Hindlimb muscle (tissue), 1 donor: ENCODE measurements at regions not wholly inside any gene's neighbourhood (a gene's known extent, or its start where the extent isn't known, plus 50 kb on each side); places are given as distances from the start of the nearest gene placed in this dataset.

Experiments
- DNase-seq: peaks from one replicate; pipeline ENCODE4 v3.0.0-alpha.2; 2013

DNA sequence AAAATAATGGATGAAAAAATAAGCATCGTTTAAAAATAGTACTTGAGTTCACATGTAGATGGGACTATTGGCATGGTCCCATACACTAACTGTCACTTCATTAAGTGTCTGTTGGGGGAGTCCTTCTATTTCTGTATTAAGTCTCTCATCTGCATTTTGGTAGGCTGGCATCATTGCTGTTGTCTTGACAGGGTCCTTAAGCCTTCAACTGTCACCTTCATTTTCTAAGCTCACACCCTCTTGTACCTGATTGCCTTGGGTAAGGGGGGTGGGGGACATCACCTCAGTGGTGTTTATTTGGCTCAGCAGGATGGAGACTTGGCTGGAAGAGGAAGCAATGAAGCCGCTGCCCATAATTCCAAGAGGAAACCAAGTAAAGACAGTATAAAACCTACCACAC lies 202.0 kb upstream of the VEPH1 start:
- DNase-seq = no peak

DNA sequence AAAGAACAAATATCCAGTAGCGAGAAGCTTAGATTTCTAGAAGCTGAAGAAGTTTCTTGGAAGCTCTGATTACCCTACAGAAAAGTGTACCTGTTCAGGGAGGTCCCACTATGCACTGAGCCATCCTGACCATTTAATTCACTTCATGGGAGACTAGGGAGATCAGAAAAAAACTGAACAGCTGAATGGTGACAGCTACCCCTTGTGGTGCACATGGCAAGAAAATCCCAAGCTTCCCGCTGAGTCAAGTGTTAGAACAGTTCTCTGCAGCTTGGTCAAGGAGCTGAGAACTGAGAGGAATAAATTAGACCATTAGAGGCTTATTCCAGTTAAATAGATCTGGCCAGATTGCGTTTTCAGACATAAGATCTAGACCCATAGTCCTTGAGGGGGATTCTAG lies 197.2 kb upstream of the VEPH1 start:
- DNase-seq = no peak

DNA sequence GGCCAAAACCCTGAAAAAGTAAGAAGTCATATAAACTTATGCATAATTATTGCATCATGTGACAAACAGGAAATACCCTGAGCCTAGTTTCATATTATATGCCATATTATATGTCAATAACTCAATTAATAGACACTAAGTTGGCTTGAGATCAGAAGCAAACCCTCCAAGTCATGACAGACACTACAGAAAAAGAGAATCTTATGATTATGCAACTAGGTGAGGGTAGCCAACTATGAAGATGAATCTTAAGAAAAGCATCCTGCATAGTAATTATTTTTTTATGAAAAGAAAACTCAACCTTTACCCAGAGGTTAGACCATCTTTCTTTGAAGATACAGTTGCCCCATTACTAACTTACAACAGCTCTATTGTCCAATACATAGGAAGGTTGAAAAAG lies 192.4 kb upstream of the VEPH1 start:
- DNase-seq = no peak

DNA sequence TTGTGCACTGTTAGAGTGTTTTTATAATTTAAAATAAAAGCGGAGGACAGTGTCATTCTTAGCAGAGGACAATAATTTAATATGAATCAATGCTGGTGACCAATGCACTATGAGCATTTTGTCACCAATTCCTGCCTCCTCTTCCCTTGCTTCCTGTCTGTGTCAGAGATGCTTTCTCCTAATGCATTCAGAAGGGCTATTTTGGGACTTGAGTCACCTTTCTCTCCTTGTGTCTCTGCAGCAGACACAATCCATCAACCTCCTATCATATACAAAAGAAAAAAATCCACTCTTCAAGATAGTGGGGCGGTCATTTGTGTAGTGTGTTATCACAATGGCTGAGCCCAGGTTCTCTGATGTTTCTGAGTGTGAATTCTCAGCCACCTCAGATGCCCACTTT lies 191.9 kb upstream of the VEPH1 start:
- no peak for DNase-seq

DNA sequence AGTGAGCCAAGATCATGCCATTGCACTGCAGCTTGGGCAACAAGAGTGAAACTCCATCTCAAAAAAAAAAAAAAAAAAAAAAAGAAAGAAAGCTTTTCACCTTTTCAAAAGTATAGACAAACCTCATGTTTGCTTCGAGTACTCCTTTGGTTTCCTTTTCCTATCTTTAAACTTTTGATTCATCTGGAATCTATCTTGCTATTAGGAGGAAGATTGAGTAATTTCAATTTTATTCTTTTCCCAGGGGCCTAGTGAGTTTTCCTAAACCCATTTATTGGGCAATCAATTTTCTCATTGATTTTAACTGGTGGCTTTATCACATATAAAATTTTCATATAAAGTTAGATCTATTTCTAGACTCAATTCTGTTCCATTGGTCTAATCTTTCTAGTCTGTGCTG lies 190.5 kb upstream of the VEPH1 start:
- DNase-seq = no peak

DNA sequence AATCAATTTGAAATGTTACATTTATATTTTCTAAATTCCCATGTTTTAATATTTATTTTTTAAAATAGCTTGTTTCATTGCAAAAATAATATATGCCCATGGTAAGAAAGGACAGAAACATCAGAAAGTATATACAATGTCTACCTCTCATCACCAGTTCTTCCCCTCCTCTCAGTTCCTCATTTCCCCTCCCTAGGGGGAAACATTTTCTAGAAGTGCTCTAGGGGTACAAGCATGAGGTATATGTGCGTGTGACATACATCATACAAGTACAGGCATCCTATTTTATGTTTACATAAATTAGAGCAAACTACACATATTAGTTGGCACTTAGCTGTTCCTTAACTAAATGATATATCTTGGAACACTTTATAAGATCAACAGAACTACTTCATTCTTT lies 189.3 kb upstream of the VEPH1 start:
- DNase-seq = no peak

DNA sequence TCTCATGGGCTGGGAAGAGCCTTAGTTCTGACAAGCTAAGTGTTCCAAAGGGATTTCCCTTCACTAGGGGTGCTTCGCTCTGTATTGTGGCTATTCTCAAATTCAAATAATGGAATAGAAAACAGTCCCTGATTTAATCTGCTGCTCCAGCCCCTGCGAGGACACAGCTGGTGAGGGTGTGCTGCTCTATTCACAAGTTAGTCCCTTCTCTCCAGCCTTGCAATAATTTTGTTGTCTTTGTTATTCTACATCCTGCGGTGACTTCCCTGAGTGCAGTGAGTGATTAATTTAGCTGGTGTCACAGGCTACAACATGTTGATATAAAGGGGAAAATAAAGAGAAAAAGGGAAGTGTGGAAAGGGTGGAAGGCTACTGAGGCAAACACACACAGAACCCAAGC lies 180.5 kb upstream of the VEPH1 start:
- DNase-seq = no peak

DNA sequence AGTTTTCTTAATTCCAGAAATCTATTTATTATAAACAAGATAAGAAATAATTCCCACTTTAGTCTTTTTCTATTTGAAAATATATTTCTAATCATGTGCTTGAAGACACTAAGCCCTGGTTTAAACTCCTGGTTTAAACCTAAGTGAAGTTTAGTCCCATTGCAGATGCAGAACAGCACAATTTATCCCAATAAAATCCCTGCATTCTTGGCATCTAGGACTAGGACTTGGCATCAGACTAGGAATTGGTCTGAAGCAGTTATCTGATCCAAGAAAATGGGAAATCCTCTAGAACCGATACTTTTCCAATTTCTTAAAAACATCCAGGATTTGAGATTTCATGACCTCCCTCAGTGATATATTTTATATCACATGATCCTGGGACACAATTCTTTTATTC lies 168.8 kb upstream of the VEPH1 start:
- peak; percentile 8 for DNase-seq

DNA sequence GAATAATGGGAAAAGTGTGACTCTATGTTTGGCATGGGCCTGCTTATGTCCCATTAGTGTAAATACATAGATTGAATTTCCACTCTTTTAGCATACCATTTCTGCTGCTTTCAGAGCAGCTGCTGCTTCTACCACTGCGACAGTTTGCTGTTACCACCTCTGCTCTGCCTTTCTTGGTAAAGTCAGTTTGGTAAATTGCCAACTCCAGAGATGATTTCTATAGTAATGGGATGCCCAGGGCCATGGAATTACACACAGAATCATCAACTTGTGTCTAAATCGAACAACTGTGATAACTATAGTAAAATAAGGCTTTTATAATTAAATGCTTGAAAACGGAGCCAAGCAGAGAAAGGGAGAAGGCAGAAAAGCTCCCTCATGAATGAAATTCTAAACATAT lies 168.4 kb upstream of the VEPH1 start:
- DNase-seq = no peak

DNA sequence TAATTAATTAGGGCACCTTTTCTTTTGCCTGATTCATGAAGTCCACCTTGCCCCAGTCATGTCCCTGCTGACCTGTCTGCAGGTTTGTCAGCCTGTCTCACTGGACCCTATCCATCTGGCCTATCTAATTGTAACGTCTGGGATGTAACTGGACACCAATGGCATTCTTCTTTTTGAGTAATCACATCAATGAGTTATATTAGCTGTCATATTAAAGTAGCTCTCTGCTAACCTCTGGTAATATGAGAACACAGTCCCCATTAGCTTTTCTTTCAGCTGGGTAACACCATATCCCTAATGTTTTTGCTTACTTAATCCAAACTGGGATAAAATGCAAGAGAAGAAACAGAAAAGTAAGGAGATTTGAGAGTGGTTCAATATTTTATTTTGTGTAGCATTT lies 166.2 kb upstream of the VEPH1 start:
- DNase-seq = no peak

DNA sequence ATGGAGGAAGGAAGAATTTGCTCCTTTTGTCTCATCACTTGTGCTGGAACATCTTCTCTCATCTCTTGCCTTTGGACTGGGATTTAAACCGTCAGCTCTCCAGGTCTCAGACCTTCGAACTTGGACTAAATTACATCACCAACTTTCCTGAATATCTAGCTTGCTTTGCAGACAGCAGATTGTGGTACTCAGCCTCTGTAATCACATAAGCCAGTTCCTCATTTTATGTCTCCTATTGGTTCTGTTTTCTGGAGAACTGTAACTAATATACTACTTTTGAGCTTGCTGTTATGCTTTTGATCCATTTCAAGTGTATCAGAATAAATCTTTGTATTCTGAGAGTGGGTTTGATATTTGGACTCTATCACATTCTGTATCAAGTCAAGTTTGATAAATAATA lies 164.3 kb upstream of the VEPH1 start:
- DNase-seq = no peak

DNA sequence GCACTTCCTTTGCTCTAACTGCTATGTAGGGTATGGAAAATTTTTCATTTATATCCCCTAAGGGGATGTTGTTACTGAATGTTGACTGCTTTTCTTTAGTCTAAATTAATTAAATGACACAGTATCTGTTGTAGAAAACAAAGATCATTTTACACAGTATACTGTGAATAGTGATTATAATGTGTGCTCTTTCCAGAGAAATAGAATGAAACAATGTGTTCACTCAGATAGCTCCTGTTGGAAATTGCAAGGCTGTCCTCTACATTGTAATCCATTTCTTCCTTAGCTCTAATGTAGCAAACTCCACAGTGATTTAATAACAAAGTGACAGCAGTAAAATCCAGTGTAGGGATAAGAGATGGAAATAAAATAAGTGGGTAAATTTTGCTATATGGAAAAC lies 159.0 kb upstream of the VEPH1 start:
- no peak for DNase-seq

DNA sequence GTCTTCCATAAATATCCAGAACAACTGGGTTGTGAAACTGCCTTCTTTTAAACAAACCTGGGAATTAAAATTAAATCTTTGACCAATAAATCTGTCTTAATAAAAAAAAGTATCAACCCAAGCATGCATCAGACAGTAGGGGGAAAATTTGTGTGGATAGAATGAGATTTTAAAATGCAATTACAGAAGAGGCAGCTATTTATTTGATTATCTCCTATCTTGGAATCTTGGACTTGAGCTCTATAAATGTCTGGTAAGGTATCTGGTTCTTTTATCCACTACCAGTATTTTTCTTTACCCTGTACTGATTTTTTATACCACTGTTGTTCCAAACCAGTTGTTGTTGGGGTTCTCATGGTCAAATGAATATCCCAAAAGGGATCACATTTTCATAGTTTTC lies 157.6 kb upstream of the VEPH1 start:
- no peak for DNase-seq

DNA sequence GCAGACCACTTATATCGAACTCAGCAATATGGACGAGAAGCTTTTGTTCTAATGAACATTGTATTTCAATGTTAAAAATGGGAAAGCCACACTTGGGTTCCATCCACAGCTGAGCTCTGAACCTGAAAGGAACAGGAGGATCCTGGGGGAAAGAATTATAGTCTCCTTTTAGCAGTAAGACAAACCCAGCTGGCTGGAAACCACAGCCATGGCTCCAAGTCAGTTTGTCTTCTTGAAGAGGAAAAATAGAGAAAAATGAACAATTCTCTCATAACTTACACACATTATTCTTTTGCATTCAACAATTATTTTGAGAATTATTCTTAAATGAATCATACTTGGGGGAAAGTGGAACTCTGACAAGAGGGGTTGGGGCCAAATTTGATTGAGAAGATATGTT lies 149.2 kb upstream of the VEPH1 start:
- DNase-seq = peak; percentile 45

DNA sequence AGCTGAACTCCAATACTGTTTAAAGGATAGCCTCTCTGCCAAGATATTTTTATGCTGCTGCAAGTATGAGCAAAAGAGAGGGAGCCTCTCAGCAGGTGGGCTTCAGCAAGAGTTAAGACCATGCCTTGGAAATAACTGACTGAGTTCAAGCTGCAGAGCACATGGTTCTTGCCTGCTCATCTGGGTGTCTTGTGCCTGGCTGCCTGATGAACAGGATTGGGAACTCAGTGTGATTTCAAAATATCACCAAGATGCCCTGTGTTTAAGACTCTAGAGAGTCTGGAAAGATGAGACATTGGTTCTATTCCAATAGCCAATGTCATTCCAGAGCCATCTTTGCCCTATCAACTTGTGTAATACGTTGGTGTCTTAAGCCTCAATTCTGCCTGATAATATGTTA lies 147.5 kb upstream of the VEPH1 start:
- no peak for DNase-seq

DNA sequence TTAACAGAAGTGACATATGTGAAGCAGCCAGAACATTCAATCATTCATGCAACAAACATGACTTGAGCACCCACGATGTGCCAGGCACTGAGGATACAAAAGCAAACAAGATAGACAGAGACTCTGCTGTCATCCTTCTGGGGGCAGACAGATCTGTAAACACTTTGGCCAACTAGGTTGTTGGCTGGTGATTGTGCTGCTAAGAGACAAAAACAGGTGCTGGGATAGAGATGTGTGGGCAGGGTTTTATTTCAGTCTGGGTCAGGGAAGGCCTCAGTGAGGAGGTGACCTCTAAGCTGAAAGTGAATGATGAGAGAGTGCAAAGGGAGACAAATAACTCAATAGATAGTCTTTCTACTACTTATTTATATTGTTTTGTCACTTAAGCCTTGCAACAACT lies 147.0 kb upstream of the VEPH1 start:
- no peak for DNase-seq

DNA sequence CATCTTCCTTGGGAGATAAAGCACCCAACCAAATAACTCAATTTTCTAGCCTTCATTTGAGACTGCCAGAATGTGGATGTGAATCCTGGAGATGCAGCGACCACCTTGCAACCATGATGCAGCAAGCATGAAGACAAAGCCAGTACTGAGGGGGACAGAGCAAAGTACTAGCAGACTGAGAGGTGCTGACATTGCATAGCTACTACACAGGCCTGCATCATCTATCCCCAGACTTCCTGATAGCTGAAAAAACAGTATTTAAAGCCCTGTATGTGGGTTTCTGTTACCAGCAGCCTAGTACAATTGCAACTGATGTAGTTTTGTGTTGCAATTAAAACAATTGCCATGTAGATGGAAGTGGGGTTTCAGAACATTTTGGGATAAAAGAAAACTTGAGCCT lies 146.3 kb upstream of the VEPH1 start:
- no peak for DNase-seq

DNA sequence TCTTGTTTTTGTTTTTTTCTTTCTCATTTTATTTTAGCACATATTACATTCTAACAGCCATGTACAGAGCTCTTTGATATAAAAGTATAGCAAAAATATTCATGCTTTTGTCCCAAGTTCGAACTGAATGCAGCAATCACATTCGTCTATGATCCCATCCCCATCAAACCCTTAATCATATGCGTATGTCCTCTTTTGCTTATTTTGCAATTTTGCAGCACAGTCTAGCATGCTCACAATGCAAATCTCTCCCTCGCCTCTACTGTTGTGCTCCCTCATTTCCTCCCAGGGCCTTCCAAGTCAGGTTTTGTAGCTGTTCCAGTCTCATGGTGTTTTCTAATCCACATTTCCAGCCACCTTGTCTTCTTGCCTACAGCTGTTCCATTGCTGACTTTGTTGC lies 144.6 kb upstream of the VEPH1 start:
- DNase-seq = no peak

DNA sequence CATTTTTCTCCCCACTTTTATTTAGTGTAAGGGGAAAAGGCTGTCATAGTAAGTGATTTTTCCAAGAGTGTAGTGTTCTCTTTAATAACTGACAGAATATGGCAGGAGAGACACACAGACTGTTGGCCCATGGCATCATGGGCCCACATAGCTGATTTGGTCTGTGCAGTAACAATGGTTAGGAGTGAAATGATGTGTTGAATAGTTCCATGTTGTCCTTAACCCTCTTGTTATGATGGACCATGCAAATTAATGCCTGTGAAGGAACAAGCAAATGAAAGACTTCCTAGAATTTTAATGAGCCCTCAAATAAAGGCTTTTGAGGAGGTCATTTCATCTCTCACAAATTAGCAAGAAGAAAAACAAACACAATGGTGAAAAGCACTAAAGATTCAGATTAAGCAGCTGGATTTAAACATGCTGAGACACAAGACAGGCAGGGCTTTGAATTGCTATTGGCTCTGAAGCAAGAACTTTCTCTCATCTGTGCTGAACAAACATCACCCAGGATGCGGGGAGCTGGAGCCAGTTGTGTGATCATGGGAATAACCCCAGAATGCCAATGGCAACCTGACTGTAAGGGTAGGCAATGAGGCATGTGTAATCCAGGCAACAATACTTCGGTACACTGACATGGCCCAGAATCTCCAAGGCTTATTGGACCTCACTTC lies 136.7 kb upstream of the VEPH1 start:
- DNase-seq = no peak

DNA sequence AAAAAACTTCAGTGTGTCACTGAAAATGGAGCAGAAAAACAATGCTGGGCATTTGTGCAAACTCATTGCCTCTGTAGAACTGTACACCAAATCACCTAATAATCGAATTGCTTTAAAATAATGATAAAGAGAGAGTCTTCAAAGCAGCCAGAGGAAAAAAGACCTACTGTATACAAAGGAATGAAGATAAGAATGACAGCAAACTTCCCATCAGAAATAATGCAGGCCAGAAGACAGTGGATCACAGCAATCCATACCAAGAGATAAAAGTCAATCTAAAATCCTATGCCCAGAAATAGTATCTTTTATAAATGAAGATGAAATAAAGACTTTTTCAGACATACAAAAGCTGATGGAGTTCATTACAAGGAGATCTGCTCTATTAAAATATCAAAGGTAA lies 134.7 kb upstream of the VEPH1 start:
- DNase-seq = no peak

DNA sequence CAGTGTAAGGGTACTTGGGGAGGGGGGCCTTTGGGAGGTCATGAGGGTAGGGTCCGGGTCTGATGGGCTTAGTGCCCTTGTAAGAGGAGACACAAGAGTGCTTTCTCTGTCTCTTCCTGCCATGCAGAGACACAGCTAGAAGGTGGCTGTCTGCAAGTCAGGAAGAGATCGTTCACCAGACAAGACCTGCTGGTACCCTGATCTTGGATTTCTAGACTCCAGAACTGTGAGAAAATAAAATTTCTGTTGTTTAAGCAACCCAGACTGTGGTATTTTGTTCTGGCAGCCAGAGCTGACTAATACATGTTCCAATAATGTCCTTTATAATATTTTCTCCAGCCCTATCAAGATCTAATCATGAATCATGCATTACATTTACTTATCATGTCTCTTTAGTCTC lies 130.0 kb upstream of the VEPH1 start:
- no peak for DNase-seq

DNA sequence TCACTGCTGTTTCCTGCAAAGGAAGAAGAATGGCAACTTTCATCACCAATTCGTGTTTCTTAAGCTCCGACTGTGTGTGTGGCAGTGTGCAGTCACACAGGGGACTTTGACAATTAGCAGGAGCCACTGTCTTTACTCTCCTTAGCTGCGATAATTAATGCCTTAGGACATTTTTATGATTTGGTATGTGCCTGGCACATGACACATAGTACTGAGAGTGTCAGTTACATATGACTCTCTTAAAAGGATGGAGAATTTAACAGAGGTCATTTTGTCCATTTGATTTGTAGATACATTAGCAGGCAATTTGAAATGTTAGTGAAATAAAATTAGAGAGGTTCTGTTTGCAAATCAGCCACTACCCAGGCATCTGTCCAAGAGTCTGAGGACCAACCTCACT lies 128.9 kb upstream of the VEPH1 start:
- DNase-seq = no peak

DNA sequence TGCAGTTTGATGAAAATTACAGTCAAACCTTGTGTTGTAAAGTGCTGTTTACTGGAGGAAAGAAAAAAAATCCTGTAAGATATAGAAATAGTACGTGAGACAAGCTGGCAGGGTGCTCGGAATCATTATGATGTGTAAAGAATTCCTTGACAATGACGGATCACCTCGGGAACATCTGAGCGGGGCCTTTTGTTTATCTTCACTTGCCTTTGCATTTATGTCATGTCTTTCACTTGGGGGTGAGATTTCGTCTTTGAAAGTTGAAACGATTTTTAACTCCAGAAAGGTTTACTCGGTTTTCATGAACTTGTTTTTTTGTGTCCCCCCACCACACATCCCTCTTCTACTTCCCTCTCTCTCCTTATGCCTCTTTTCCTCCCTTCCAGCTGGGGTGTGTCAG lies 128.3 kb upstream of the VEPH1 start:
- DNase-seq = no peak

DNA sequence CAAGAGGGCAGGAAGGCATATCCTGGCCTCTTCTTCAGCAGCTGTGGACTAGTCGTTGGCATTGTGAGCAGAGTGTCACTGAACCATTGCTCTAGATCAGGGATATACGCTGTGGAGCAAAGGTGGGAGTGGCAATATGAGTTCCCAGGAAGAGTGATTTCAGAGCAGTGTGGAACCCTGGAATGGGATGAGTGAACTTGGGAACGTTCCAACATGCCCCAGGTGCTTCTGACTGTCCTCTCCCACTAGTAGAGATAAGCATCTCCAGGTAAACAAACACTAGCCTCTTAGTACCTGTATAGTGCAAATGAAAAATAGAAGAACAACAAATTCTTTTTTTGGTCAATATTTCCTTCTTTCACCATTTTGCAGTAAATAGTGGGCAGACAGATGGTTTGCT lies 123.6 kb upstream of the VEPH1 start:
- no peak for DNase-seq

DNA sequence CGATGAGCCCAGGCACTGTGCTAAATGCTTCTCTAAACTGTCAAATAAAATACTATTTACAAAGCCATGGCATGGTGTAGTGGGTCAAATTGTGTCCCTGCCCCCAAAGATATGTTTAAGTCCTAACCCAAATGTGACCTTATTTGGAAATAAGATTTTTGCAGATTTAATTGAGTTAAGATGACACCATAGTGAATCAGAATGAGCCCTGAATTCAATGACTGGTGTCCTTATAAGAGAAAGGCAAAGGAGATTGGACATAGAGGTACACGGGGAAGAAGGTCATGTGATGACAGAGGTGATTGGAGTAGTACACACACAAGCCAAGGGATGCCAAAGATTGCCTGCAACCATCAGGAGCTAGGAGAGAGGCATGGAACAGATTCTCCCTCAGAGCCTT lies 121.6 kb upstream of the VEPH1 start:
- DNase-seq = no peak

DNA sequence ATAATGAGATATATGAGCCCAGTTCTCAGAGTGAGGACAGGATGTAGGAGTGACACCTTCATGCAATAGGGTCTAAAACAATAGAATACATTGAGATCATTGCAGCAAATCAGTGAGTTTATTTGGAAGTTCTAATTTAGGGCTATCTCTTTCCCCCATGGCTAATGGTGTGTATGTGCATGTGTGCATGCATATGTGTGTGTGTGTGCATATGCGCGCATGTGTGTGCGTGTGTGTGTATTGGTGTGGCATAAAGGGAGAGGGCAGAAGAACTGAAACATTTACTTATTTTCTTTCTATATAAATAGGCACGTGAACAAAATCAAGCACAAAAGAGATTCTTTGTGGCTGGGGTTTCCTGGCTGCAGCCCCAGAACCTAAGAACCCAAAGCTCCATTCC lies 115.7 kb upstream of the VEPH1 start:
- no peak for DNase-seq
